ENCODE measurements at regions not wholly inside any gene's neighbourhood (a gene's known extent, or its start where the extent isn't known, plus 50 kb on each side); places are given as distances from the start of the nearest gene placed in this dataset.

- no peak overlapping the region for H2BK5ac ChIP-seq (ENCODE audit: insufficient read length, low read length)
- no peaks in the 10 kb centered on the region; the same call in 1 of the 2 replicates for H3K27me3 Mint-ChIP-seq (ENCODE audit: low read depth)
- H3K23me2 ChIP-seq (ENCODE audit: insufficient read length, low read depth, low read length, poor library complexity, severe bottlenecking) = no peaks in the 10 kb centered on the region
- no peak overlapping the region for H2BK15ac ChIP-seq (ENCODE audit: low read depth, low read length)
- no peak for TF ChIP-seq CTCF (conservative IDR thresholded peaks at IDR 0.05)
- DNase-seq = no peak
- peaks cover 5% of the 10 kb centered on the region; the same call in 1 of the 2 replicates for H3K4me1 ChIP-seq (ENCODE audit: insufficient read depth, low read length)
- no peaks in the 10 kb centered on the region for H3K9me3 ChIP-seq (ENCODE audit: control insufficient read depth, low read depth, low read length)
- H3K36me3 Mint-ChIP-seq (ENCODE audit: insufficient read depth in 1 of 3, low read depth in 3 of 3) = no peaks in the 10 kb centered on the region
- H3K4me2 ChIP-seq (ENCODE audit: insufficient read depth, insufficient read length, low read length) = no peak overlapping the region
- no peak overlapping the region for H2AFZ ChIP-seq (ENCODE audit: low read length)
- no peak overlapping the region for H4K8ac ChIP-seq (replicated peaks; ENCODE audit: insufficient read length, low read depth, low read length)
- H3K27ac ChIP-seq (ENCODE audit: insufficient read length, low read depth, low read length) = no peak overlapping the region
- H3K27me3 ChIP-seq (ENCODE audit: insufficient read depth, low read length) = no peaks in the 10 kb centered on the region
- H3K79me2 ChIP-seq (ENCODE audit: insufficient read depth, low read length) = no peaks in the 10 kb centered on the region
- H3K9me3 Mint-ChIP-seq = no peaks in the 10 kb centered on the region; a peak in 1 of 5 replicates
- no peak overlapping the region for H3K9ac ChIP-seq (ENCODE audit: extremely low read depth, insufficient read length, low read length)
- peaks cover 5 to 10% of the 10 kb centered on the region in 2 experiments for H3K4me1 Mint-ChIP-seq
- no peak overlapping the region for H3K18ac ChIP-seq (ENCODE audit: insufficient read length, low read depth, low read length)
- no peak overlapping the region for H2AK5ac ChIP-seq (ENCODE audit: insufficient read length, low read length)
- H3K14ac ChIP-seq (ENCODE audit: insufficient read depth, low read length) = no peak overlapping the region
- H3K4ac ChIP-seq (ENCODE audit: low read depth, low read length) = no peak overlapping the region
- no peaks in the 10 kb centered on the region for H3K79me1 ChIP-seq (ENCODE audit: insufficient read depth, low read depth, low read length, poor library complexity, severe bottlenecking)
- H4K20me1 ChIP-seq (ENCODE audit: control insufficient read depth, insufficient read depth, insufficient read length) = no peaks in the 10 kb centered on the region
- H2BK120ac ChIP-seq (ENCODE audit: low read depth, low read length, poor library complexity, severe bottlenecking) = no peak overlapping the region
- no peak overlapping the region for H4K91ac ChIP-seq (ENCODE audit: insufficient read length, low read depth, low read length)
- no peak overlapping the region for H2BK12ac ChIP-seq (ENCODE audit: insufficient read length, low read depth, low read length)
- H4K5ac ChIP-seq (ENCODE audit: insufficient read length, low read depth, low read length) = no peak overlapping the region
- H2BK20ac ChIP-seq (ENCODE audit: low read depth, low read length, poor library complexity, severe bottlenecking) = no peak overlapping the region
- no peak overlapping the region for H3T11ph ChIP-seq (ENCODE audit: low read length)
- no peak overlapping the region for H3K56ac ChIP-seq (ENCODE audit: insufficient read length, low read depth, low read length)
- no peak overlapping the region for H3K27ac Mint-ChIP-seq
- WGBS (ENCODE audit: extremely low coverage, insufficient read length, low lambda C conversion rate) = no CpG with 5 or more reads among the region's 5 CpGs
- no peak overlapping the region for H3K4me3 Mint-ChIP-seq
- H3K23ac ChIP-seq (ENCODE audit: insufficient read length, low read depth, low read length) = no peak overlapping the region
Observed at GRCh38 chr2:8149007-8149405, 532.9 kb upstream of the ID2 start.

All from H9 (cell line).